Retina (tissue), 1 donor: ENCODE measurements at regions not wholly inside any gene's neighbourhood (a gene's known extent, or its start where the extent isn't known, plus 50 kb on each side); places are given as distances from the start of the nearest gene placed in this dataset.
A peak's percentile ranks its signal among the peaks of the same experiment; 100 is the strongest.

ENCODE experiments used
- DNase-seq: peaks from one replicate; pipeline ENCODE4 v3.0.0-alpha.2; 2016

- DNase-seq: no peak
Measured at GRCh38 chr21:24298040-24298439, 1309.2 kb downstream of the MRPL39 start.

GRCh38 chr21:24294171-24294570 is 1313.1 kb downstream of the MRPL39 start:
- DNase-seq: no peak

- DNase-seq: no peak
Measured at GRCh38 chr21:24290151-24290833, 1317.0 kb downstream of the MRPL39 start.

- no peak for DNase-seq
Measured at GRCh38 chr21:24289539-24289938, 1317.7 kb downstream of the MRPL39 start.

- no peak for DNase-seq
Measured at GRCh38 chr21:24280596-24280995, 1326.7 kb downstream of the MRPL39 start.

- no peak for DNase-seq
Measured at GRCh38 chr21:24278711-24279110, 1328.6 kb downstream of the MRPL39 start.

GRCh38 chr21:24276204-24276603 is 1331.1 kb downstream of the MRPL39 start:
- no peak for DNase-seq

GRCh38 chr21:24275616-24276015 is 1331.7 kb downstream of the MRPL39 start:
- no peak for DNase-seq

- no peak for DNase-seq
Measured at GRCh38 chr21:24272521-24272938, 1334.8 kb downstream of the MRPL39 start.

- DNase-seq: no peak
Measured at GRCh38 chr21:24265987-24266386, 1341.3 kb downstream of the MRPL39 start.

- no peak for DNase-seq
Measured at GRCh38 chr21:24260751-24261150, 1346.5 kb downstream of the MRPL39 start.

- DNase-seq: no peak
Measured at GRCh38 chr21:24259241-24259640, 1348.0 kb downstream of the MRPL39 start.

GRCh38 chr21:24255591-24255990 is 1351.7 kb downstream of the MRPL39 start:
- DNase-seq: no peak

GRCh38 chr21:24225431-24225830 is 1381.8 kb downstream of the MRPL39 start:
- DNase-seq: no peak

GRCh38 chr21:24224422-24224821 is 1382.9 kb downstream of the MRPL39 start:
- DNase-seq: no peak

- DNase-seq: no peak
Measured at GRCh38 chr21:24223624-24224023, 1383.7 kb downstream of the MRPL39 start.

GRCh38 chr21:24222676-24223075 is 1384.6 kb downstream of the MRPL39 start:
- no peak for DNase-seq

GRCh38 chr21:24220446-24220845 is 1386.8 kb downstream of the MRPL39 start:
- no peak for DNase-seq

- no peak for DNase-seq
Measured at GRCh38 chr21:24217151-24217550, 1390.1 kb downstream of the MRPL39 start.

GRCh38 chr21:24210130-24210529 is 1397.2 kb downstream of the MRPL39 start:
- DNase-seq: no peak

- DNase-seq: no peak
Measured at GRCh38 chr21:24208562-24209260, 1398.6 kb downstream of the MRPL39 start.

GRCh38 chr21:24205319-24205718 is 1402.0 kb downstream of the MRPL39 start:
- DNase-seq: no peak

- peak; percentile 19 for DNase-seq
Measured at GRCh38 chr21:24204641-24205040, 1402.6 kb downstream of the MRPL39 start.

- no peak for DNase-seq
Measured at GRCh38 chr21:24200052-24200451, 1407.2 kb downstream of the MRPL39 start.

- DNase-seq: no peak
Measured at GRCh38 chr21:24197923-24198322, 1409.4 kb downstream of the MRPL39 start.
